ENCODE measurements at regions not wholly inside any gene's neighbourhood (a gene's known extent, or its start where the extent isn't known, plus 50 kb on each side); places are given as distances from the start of the nearest gene placed in this dataset.
"Not testable (repeated sequence)": the region's sequence is repeated elsewhere in the genome, so short reads cannot be mapped to it uniquely, and the experiment has no call there.

GRCh38 chrX:42290608-42291007 lies 367.3 kb upstream of the CASK start:
- Histone ChIP-seq H3K27me3 (no peaks in the 10 kb centered on the region), H3K4me3 (no peak overlapping the region), H3K36me3 (no peaks in the 10 kb centered on the region), H3K9me3 (no peaks in the 10 kb centered on the region)
- DNase-seq: no peak

GRCh38 chrX:42289492-42290385 lies 366.4 kb upstream of the CASK start:
- DNase-seq: no peak
- no peaks in the 10 kb centered on the region for H3K9me3 ChIP-seq
- H3K36me3 ChIP-seq: no peaks in the 10 kb centered on the region
- H3K4me3 ChIP-seq: no peak overlapping the region
- no peaks in the 10 kb centered on the region for H3K27me3 ChIP-seq

DNA sequence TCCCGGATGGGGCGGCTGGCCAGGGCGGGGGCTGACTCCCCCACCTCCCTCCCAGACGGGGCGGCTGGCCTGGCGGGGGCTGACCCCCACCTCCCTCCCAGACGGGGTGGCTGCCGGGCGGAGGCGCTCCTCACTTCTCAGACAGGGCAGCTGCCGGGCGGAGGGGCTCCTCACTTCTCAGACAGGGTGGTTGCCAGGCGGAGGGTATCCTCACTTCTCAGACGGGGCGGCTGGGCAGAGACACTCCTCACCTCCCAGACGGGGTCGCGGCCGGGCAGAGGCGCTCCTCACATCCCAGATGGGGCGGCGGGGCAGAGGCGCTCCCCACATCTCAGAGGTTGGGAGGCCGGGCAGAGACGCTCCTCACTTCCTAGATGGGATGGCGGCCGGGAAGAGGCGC lies 362.3 kb upstream of the CASK start:
- not testable (repeated sequence) for DNase-seq, H3K9me3 ChIP-seq, H3K4me3 ChIP-seq, H3K27me3 ChIP-seq, H3K36me3 ChIP-seq

- Histone ChIP-seq H3K4me3 (no peak overlapping the region), H3K27me3 (no peaks in the 10 kb centered on the region), H3K36me3 (no peaks in the 10 kb centered on the region), H3K9me3 (no peaks in the 10 kb centered on the region)
- DNase-seq: no peak
Measured at GRCh38 chrX:42276982-42277690, 353.8 kb upstream of the CASK start.

DNA sequence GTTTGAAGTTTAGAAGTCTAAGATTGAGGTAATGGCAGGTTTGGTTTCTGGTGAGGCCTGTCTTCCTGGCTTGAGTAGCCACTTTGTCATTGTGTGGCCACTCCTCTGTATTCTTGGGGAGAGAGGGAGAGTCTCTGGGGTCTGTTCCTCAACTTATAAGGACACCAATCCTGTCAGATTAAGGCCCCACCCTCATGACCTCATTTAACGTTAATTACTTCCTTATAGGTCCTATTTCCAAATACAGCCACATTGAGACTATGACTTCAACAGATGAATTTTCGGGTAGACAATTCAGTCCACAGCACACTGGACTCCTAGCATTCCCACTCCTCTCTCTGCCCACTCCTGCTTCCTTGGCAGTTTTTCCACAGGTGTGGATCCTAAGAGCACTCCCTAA lies 350.8 kb upstream of the CASK start:
- no peak for DNase-seq
- H3K36me3 ChIP-seq: no peaks in the 10 kb centered on the region
- no peaks in the 10 kb centered on the region for H3K9me3 ChIP-seq
- no peak overlapping the region for H3K4me3 ChIP-seq
- H3K27me3 ChIP-seq: no peaks in the 10 kb centered on the region

GRCh38 chrX:42273387-42273786 lies 350.0 kb upstream of the CASK start:
- Histone ChIP-seq H3K36me3 (no peaks in the 10 kb centered on the region), H3K9me3 (no peaks in the 10 kb centered on the region), H3K4me3 (no peak overlapping the region), H3K27me3 (no peaks in the 10 kb centered on the region)
- DNase-seq: no peak

DNA sequence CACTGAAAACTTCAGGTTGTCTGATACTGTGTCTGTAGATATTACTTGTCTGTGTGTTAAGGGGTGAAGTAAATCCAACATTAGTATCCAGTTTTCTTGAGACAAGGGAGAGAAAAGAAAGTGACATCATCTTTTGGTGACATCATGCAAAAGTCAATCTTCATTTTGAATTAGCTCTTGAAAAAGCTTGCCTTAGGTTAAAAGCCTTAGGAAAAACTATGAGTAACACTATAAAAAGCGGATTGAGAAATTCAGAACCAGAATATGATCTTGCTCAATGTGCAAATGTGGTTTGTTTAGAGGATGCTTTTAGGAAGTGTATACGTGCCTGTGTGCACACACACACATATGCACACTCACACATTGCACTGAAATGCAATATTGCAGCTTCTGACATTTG lies 345.8 kb upstream of the CASK start:
- Histone ChIP-seq H3K9me3 (no peaks in the 10 kb centered on the region), H3K27me3 (no peaks in the 10 kb centered on the region)
- DNase-seq: no peak

GRCh38 chrX:42260854-42261253 lies 337.5 kb upstream of the CASK start:
- H3K27me3 ChIP-seq: no peaks in the 10 kb centered on the region
- DNase-seq: no peak
- H3K9me3 ChIP-seq: no peaks in the 10 kb centered on the region
- no peaks in the 10 kb centered on the region for H3K36me3 ChIP-seq
- no peak overlapping the region for H3K4me3 ChIP-seq

More for the DNA sequence above, 345.8 kb upstream of the CASK start:
- H3K4me3 ChIP-seq: no peak overlapping the region
- H3K36me3 ChIP-seq: no peaks in the 10 kb centered on the region

- Histone ChIP-seq H3K4me3 (no peak overlapping the region), H3K9me3 (no peaks in the 10 kb centered on the region), H3K27me3 (no peaks in the 10 kb centered on the region), H3K36me3 (no peaks in the 10 kb centered on the region)
- DNase-seq: no peak
Measured at GRCh38 chrX:42248226-42248625, 324.9 kb upstream of the CASK start.

DNA sequence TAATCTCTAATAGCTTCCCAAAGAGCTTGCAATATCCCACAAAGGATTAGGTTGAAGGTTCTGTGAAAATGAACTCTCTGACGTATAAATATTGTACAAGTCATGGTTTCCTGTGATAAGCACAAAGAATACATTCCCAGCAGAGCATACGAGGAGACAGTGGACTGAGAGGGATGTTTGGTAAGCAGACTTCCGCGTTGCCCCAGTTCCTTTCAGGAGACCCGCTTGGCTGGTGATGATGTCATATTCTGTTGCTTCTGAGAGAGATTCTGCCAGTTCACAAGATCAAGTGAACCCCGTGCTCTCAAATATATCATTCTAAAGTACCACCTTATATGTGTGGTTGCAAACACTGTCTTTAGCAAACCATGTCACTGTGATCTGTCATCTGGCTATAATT lies 323.9 kb upstream of the CASK start:
- peak; percentile 1 for DNase-seq
- Histone ChIP-seq H3K4me3 (peak overlapping the region; percentile 13; the same call in 1 of the 2 replicates), H3K9me3 (no peaks in the 10 kb centered on the region), H3K36me3 (no peaks in the 10 kb centered on the region), H3K27me3 (no peaks in the 10 kb centered on the region)

- H3K9me3 ChIP-seq: no peaks in the 10 kb centered on the region
- DNase-seq: no peak
- H3K27me3 ChIP-seq: no peaks in the 10 kb centered on the region
- no peaks in the 10 kb centered on the region for H3K36me3 ChIP-seq
- peak overlapping the region; percentile 13; the same call in 1 of the 2 replicates for H3K4me3 ChIP-seq
Measured at GRCh38 chrX:42246814-42247213, 323.5 kb upstream of the CASK start.

DNA sequence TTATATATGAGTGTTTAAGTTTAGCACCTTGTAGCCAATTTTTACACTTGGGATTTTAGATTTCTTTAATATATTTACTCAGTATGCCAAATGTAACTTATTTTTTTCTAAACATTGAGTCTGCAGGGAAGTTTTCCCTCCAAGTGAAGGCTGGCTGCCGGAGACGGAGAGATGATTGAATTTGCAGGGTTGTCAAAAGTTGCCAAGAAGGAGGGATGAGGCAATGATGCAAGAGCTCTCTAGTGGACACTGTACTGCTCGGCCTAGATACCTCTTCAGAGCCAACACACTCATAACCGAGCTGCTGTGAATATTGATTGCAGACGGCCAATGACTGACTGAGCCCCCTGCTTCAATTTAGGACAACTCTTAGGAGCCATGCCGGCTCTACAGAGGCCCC lies 318.6 kb upstream of the CASK start:
- H3K27me3 ChIP-seq: no peaks in the 10 kb centered on the region
- no peak for DNase-seq
- no peaks in the 10 kb centered on the region for H3K36me3 ChIP-seq
- H3K4me3 ChIP-seq: no peak overlapping the region
- no peaks in the 10 kb centered on the region for H3K9me3 ChIP-seq

DNA sequence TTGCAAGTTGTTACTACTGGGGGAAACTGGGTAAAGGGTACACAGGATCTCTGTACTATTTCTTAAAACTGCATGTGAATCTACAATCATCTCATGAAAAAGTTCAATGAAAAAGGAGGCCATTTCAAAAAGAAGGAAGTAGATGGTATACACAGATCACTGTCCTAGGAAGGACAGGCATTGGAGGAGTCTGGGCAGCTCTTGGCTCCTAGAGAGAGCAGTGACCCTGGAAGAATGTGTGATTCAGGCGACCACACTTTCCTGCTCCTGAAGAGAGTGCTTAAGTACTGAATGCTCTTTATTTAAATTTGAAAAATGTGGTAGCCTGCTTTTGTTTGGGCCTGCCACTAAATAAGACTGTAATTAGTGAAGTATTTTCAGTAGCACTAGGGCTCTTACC lies 318.1 kb upstream of the CASK start:
- Histone ChIP-seq H3K9me3 (no peaks in the 10 kb centered on the region), H3K27me3 (no peaks in the 10 kb centered on the region), H3K4me3 (no peak overlapping the region), H3K36me3 (no peaks in the 10 kb centered on the region)
- no peak for DNase-seq

- no peaks in the 10 kb centered on the region for H3K27me3 ChIP-seq
- no peak for DNase-seq
- no peaks in the 10 kb centered on the region for H3K9me3 ChIP-seq
- H3K4me3 ChIP-seq: no peak overlapping the region
- no peaks in the 10 kb centered on the region for H3K36me3 ChIP-seq
Measured at GRCh38 chrX:42237956-42238355, 314.6 kb upstream of the CASK start.

GRCh38 chrX:42229533-42229932 lies 306.2 kb upstream of the CASK start:
- no peak for DNase-seq
- H3K27me3 ChIP-seq: no peaks in the 10 kb centered on the region
- H3K36me3 ChIP-seq: no peaks in the 10 kb centered on the region
- no peak overlapping the region for H3K4me3 ChIP-seq
- H3K9me3 ChIP-seq: no peaks in the 10 kb centered on the region

DNA sequence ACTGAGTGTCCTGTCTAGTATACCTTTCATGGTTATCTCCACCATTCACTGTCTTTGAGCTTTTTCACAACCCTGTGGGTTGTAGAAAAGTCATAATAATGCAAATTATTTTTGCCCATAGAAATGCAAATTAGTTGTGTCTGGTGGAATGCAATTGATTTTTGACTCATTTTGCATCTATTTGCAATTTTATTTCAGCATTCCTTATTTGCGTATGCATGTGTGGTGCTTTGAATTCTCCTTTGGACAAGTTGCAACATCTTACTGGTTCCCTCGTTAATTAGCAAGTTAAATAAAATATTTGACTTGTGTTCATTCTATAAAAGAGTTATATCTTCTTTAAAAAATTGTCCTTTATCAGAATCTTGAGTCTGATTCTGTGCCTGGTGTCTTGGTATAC lies 297.3 kb upstream of the CASK start:
- DNase-seq: no peak
- Histone ChIP-seq H3K27me3 (no peaks in the 10 kb centered on the region), H3K4me3 (no peak overlapping the region), H3K9me3 (no peaks in the 10 kb centered on the region), H3K36me3 (no peaks in the 10 kb centered on the region)

DNA sequence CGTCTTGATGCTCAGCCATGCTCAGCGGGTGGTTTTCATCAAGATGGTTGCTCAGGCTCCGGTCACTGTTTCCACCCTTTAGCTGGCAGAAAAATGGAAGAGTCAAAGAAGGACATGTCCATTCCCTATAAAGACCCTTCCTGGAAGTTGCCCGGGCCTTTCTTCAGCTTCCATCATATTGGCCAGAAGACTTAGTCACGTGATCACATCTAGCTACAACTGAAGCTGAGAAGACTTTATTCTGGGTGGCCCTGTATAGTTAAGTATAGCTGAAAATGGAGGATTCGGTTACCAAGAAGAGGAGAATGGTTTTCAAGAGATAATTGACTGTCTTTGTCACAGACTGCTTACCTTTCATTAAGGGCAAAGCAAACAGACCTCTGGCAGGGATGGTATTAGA lies 296.7 kb upstream of the CASK start:
- no peaks in the 10 kb centered on the region for H3K9me3 ChIP-seq
- DNase-seq: no peak
- H3K27me3 ChIP-seq: no peaks in the 10 kb centered on the region
- H3K36me3 ChIP-seq: no peaks in the 10 kb centered on the region
- H3K4me3 ChIP-seq: no peak overlapping the region

DNA sequence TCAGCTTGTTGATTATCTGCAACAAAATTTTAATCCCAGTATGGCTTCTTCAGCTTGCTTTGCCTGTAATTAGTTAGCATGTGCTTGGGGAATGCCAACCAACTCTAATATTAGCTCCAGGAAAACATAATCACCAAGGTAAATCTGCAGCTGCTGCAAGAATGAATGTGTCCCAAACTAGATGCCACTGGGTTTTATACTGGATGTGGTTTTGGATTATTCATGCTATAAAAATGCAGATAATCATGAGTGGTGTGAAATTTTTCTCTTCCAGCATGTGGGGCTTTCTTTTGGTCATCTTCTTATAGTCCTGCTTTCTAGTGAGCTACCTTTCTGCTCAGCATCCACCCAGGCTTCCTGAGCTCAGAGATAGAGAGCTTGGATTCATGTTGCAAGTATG lies 295.9 kb upstream of the CASK start:
- no peak for DNase-seq
- H3K9me3 ChIP-seq: no peaks in the 10 kb centered on the region

More for the DNA sequence above, 295.9 kb upstream of the CASK start:
- no peaks in the 10 kb centered on the region for H3K36me3 ChIP-seq
- no peaks in the 10 kb centered on the region for H3K27me3 ChIP-seq
- H3K4me3 ChIP-seq: no peak overlapping the region

Measured in MG63 (cell line).